ENCODE measurements at regions not wholly inside any gene's neighbourhood (a gene's known extent, or its start where the extent isn't known, plus 50 kb on each side); places are given as distances from the start of the nearest gene placed in this dataset.
"Not testable (repeated sequence)": the region's sequence is repeated elsewhere in the genome, so short reads cannot be mapped to it uniquely, and the experiment has no call there.

DNA sequence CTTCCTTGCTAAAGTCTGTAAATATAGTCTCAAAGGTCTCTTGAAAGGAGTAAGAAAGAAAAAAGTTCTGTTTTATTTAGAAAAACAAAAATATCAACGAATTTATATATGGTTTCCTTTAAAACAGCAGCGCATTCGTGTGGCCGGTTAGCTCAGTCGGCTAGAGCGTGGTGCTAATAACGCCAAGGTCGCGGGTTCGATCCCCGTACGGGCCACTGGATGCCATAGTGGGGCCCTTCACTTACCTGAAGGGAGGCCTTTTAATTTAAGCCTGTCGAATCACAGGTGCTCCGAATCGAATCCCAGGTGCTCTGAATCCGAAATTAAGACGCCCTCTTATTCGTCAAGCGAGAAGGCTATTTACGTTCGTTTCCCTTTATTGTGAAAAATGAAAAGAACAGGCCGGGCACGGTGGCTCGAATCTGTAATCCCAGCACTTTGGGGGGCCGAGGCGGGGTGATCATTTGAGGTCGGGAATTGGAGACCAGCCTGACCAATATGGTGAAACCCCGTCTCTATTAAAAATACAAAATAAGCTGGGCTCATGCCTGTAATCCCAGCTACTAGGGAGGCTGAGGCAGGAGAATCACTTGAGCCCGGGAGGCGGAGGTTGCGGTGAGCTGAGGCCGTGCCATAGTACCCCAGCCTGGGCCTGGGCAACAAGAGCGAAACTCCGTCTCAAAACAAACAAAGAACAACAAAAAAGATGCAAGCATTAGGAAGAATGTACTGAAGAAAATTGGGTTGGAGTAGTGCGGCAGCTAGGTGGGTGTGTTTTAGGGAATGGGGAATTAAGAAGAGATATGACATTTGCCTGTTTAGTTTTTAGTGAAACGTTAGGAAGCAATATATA lies 195.8 kb upstream of the ZNF184 start:
- DNase-seq: peak; percentile 74

DNA sequence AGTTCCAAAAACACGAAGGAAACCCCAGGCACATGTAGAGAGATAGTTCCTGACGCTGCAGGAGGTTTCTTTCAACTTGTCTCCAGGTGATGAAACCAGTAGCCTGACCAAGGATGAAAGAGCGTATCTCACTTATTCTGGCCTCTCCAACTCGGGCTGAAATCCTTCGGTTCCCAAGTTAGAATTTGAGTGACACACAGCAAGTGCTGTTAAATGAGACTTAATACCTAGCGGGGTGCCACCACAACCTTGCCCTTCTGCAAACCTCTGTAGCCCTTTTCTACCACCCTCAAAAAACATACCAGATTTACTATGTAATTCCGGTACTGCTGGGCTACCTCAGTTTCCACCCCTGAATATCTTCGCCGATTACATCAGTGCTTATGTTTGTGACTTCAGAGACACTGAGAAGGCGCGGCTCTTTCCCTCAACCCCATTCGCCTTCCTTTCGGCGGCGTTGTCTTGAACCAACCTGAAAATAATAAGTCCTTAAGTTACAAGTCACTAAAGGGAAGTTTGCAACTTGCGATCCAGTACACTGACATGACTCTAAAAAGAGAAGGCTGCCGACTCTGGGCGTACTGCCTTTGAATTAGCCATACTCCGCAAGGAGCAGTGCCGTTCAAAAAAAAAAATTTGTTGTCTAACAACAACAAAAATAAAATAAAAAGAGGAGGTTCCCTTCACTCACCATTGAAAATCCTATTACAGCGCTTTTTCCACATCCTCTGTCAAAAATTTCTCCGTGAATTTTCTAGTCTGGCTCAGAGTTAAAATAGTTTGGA lies 194.9 kb upstream of the ZNF184 start:
- DNase-seq: no peak

DNA sequence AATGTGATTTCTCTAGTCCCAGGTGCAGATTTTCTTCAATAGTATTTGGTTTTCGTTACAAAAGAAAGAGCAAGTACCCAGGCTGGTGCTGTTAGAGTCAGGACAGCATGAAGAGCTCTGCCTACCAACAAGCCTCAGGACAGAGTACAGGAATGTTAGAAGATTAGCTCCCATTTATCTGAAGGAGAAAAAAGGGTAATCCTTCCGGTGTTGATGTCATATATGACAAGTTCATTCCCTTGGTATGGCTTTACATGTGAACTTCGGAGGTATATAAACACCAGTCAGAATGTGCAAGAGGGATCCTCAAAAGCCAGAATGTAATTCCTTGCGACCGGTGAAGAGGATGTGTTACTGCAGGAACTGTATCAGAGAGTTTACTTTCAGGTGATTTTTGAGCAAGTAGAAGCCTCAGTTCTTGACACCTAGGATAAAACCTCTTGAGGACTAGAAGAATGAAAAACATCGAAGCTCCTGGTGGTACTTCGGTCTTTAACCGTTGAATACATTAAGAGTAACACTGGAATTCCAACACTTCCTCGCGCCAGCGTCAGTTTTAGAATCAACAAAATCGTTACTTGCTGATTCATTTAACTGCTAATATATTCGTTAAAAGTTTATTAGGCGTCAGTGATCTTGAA lies 194.2 kb upstream of the ZNF184 start:
- no peak for DNase-seq

DNA sequence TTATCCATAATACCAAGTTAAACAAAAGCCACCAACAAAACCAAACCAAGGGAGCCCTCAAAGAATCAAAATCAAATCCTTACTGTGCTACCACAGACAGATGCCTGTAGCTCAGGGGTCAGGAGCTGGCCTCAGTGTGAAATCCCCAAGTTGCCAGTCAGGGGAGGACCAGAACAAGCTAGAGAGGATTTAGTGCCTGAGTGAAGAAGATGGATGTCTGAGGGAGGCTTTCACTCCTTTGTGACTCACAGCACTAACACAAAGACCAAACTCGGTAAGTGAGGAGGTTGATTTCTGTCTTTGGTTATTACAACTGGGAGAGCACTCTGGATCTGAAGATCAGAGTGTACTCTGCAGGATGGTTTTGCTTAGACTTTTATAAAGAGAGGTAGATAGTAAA lies 189.9 kb upstream of the ZNF184 start:
- DNase-seq: no peak

DNA sequence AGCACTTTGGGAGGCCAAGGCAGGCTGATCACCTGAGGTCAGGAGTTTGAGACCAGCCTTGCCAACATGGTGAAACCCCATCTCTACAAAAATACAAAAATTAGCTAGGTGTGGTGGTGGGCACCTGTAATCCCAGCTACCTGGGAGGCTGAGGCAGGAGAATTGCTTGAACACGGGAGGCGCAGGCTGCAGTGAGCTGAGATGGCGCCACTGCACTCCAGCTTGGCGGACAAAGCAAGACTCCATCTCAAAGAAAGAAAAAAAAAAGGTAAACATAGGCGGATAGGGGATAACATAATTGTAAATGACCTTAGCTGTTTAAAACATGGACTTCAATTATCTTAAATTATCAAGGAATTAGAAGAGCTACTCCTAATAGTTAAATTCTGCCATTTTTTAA lies 189.3 kb upstream of the ZNF184 start:
- not testable (repeated sequence) for DNase-seq

- not testable (repeated sequence) for DNase-seq
These were observed 180.4 kb upstream of the ZNF184 start for GRCh38 chr6:27653143-27653825.

DNA sequence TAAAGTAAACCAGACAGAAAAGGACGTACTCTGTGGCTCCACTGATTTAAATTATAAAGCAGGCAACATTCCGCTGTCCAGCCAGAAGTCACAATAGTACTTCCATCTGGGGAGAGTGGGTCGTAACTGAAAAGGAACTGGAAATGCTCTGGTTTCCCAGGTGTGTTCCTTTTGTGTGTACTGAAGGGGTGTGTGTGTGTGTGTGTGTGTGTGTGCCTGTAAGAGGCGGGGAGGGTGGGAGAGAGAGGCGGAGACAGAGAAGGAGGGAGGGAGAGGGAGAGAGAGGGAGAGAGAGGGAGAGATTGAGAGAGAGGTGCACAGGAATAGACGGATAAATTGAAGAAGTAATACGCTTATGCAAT lies 178.4 kb upstream of the ZNF184 start:
- DNase-seq: no peak

GRCh38 chr6:27650620-27651370 lies 177.9 kb upstream of the ZNF184 start:
- DNase-seq: no peak

DNA sequence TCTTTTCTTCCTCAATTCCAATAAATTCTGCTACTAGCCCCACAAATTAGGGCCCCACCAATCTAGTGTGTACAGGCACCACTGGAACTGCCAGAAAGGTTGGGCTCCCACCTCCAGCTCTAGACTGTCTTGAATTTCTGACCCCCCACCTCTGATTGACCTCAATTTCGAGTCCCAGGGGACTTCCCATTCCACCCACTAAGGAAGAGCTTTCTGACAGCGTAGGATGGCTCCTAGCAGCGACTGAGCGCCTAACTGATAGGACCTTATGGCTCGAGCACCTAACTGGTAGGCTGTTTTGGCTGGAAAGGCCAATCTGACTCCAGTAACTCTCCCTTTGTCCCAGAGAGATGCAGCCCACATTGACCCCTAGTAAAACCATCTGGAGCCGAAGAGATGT lies 171.6 kb upstream of the ZNF184 start:
- no peak for DNase-seq

DNA sequence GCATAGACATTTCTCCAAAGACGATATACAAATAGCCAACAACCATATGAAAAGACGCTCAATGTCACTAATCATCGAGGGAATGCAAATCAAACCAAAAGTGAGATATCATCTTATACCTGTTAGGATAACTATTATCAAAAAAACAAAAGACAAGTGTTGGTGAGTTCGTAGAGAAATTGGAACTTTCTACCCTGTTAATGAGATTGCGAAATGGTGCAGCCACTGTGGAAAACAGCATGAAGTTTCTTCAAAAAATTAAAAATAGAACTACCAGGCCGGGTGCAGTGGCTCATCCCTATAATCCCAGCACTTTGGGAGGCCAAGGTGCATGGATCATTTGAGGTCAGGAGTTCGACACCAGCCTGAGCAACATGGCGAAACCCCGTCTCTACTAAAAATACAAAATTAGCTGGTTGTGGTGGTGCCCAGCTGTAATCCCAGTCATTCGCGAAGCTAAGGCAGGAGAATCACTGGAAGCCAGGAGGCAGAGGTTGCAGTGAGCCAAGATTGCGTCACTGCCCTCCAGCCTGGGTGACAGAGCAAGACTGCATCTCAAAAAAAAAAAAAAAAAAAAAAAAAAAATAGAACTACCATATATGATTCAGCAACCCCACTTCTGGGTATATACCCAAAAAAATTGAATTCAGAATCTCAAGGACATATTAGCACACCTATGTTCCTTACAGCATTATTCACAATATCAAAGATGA lies 170.0 kb upstream of the ZNF184 start:
- DNase-seq: no peak

DNA sequence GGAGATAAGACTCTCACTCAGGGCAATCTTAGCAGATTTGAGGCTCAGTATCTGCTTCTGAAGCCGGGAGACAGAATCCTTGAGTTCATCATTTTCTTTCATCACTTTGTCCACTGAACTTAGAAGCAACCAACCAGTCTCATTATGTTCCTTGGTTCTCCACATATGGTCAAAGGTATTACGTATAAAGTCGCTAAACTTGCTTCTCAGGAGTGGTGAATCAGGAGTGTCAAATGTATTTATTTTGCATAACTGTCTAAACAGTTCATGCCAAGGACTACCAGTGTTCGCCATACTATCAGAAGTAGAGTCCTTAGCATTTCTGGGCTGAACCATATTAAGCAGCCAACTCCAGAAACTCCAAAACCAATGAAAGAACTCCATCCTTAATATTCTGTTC lies 163.0 kb upstream of the ZNF184 start:
- DNase-seq: not testable (repeated sequence)

GRCh38 chr6:27633221-27633688 lies 160.3 kb upstream of the ZNF184 start:
- not testable (repeated sequence) for DNase-seq

DNA sequence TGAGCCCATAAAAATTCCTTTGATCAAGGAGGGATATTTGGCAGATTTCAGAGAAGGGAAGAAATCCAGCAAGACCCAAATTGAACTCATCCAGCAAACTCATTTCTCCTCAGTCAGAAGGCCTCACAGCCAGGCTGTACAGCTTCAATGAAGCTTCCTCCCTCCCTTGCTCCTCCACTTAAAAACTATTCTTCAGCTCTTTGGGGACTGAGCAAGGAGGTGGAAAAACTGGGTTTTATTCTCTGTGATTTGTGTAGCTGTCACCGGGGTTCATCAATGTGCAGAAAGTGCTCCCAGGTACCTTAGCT lies 158.7 kb upstream of the ZNF184 start:
- no peak for DNase-seq

DNA sequence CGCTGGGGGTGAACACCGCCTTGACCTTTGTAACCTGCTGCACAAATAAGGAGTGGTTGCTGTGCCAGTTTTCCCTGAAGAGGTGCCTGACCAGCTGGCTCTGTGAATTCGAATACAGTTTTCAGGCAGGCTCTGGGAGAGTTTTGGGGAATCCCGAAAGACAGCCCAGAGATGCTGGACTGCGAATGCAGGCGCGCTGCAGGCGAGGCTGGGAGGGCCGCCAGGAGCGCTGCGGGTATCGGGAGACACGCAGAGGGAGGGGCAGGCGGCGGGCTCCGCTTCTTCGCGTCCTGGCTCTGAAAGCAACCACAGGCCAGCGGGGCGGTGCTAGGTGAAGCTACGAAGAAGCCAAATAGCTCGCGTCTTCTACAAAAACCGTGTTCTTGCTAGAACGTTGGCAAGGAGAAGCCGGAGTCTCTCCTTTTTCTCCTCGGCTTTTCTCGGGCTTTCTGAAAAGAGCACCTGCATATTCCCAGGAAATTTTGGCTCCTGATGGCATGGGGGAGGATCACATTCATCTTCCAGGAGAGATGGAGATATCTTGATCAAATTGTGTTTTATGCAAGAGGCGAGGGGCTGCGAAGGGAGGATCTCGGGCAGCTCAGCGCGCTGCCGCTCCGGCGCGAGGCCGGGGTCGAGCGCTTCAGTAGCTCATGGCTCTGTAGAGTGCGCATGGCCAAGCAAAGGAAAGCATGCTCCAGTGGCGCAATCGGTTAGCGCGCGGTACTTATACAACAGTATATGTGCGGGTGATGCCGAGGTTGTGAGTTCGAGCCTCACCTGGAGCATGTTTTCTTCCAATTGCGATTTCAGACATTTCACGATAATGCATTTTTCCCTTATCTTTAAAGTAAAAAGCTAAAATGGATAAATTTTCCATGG lies 158.1 kb upstream of the ZNF184 start:
- no peak for DNase-seq

DNA sequence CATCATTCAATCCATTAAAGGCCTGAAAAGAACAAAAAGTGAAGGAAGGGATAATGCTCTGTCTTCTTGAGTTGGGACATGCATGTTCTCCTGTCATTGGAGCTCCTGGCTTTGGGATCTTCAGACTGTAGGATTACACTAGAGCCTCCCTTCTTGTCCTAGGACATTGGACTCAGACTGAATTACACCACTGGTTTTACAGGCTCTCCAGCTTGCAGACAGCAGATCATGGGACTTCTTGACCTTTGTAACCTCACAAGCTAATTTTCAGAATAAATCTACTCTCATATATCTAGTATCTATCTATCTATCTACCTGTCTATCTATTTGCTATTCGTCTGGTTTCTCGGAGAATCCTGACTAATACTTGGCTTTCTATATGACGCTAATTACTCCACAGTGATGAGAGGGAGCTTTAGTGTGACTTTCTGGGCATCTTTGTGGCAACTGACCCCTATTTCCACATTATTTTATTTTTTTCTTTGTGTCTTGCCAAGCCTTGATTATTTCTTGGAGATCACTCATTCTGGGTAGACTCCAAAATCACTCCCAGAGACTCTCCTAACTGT lies 151.9 kb upstream of the ZNF184 start:
- no peak for DNase-seq

- no peak for DNase-seq
These were observed 150.2 kb upstream of the ZNF184 start for GRCh38 chr6:27623103-27623502.

- no peak for DNase-seq
These were observed 146.5 kb upstream of the ZNF184 start for GRCh38 chr6:27619436-27619835.

- DNase-seq: no peak
These were observed 145.1 kb upstream of the ZNF184 start for GRCh38 chr6:27617700-27618689.

- DNase-seq: no peak
These were observed 144.3 kb upstream of the ZNF184 start for GRCh38 chr6:27617046-27617687.
